GM18511 (cell line): ENCODE measurements at regions not wholly inside any gene's neighbourhood (a gene's known extent, or its start where the extent isn't known, plus 50 kb on each side); places are given as distances from the start of the nearest gene placed in this dataset.

Experiments used
- ATAC-seq: cut with Tn5 transposase; IDR thresholded peaks from one replicate; pipeline ENCODE4 v1.9.1; 2021; ENCODE audit warnings: mild to moderate bottlenecking, moderate library complexity; ENCODE audit not compliant: unreplicated experiment

GRCh38 chr4:23741681-23742191, 148.1 kb downstream of the PPARGC1A start:
- ATAC-seq: no peak

DNA sequence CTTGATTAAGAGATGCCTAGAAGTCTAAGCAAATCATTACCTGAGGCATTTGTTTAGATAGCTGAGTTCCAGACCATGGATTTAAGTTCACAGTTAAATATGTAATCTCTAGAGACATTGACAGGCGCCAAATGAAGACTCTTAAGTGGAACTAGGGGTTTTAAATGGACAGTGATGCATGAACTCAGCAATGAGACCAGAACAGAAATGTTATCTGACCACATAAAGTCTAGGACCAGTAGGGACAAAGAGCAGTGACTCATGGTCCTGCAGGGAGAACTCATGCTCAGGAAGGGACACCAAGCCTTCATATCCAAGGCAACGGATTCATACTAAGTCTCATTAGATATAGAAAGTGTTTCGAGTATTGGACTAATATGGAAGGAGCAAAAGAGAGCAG, 152.3 kb downstream of the PPARGC1A start:
- no peak for ATAC-seq

- ATAC-seq: no peak
Observed at GRCh38 chr4:23736466-23736865, 153.4 kb downstream of the PPARGC1A start.

DNA sequence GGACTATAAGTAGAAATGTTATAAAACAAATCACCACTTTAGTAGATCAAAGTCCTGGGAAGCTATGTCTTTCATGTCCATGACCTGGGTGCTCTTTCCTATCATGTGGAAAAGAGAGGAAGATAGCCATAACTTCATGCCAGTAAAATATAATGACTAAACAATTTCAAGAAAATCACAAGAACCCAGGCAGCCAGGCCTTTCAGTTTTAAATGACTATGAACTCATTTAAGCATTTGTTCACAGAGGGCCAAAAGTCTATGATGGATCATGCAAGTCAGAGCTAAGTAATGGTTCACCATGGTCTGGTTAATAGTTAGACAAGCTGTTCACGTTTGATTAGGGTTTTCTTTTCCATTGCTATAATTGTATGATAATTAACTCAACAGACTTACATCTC, 155.8 kb downstream of the PPARGC1A start:
- no peak for ATAC-seq

- no peak for ATAC-seq
Observed at GRCh38 chr4:23733476-23733875, 156.4 kb downstream of the PPARGC1A start.

GRCh38 chr4:23730998-23731397, 158.8 kb downstream of the PPARGC1A start:
- ATAC-seq: no peak

GRCh38 chr4:23728971-23729370, 160.9 kb downstream of the PPARGC1A start:
- ATAC-seq: no peak

DNA sequence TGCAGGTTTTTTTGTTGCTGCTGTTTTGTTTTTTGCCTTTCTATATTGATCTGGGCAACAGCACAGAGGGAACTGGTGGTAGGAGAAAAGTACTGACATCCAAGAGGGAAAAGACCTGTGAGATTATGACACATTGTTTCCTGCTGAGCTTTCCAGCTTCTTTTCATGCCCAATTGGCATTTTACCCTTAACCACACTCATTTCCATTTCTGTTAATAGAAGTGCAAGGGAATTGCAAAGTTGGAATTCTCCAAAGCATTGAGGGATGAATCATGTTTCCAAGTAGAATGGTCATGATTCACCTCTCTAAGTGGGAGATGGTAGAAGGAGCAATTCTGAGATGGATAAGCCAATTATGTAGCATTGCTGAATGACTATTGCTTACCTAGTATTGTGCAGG, 161.5 kb downstream of the PPARGC1A start:
- no peak for ATAC-seq

DNA sequence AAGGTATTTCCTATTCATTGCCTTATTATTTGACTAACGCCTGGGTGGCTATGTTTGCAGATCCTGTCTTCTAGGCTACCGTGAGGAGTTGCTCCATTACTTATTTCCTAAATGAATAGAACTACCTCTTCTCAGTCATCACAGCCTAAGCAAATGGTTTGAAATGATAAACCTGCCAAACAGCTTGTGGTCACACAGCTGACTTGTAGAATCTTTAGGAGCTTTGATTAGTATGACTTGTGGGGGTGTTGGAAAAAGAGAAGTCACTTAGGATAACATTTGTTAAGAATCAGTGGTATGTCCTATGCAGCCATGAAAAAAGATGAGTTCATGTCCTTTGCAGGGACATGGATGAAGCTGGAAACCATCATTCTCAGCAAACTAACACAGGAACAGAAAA, 169.3 kb downstream of the PPARGC1A start:
- ATAC-seq: no peak

GRCh38 chr4:23718435-23718834, 171.4 kb downstream of the PPARGC1A start:
- ATAC-seq: no peak

- ATAC-seq: no peak
Observed at GRCh38 chr4:23717528-23718248, 172.2 kb downstream of the PPARGC1A start.

GRCh38 chr4:23710298-23710697, 179.5 kb downstream of the PPARGC1A start:
- no peak for ATAC-seq

DNA sequence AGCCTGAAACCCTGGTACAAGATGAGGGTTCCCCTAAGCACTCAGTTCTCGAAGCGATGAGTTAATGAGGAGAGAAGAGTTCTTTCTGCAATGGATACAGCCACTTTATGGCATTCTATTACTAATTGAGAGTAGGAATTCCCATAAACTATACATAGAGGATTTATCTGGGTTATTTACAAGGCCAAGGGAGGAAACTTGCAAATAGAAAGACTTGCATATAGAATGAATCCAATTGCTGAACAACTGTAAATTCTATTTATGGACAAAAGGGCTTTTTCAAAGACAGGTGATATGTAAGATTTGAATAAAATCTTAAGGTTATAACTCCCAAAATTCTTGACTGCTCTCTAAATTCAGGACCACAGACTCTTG, 182.2 kb downstream of the PPARGC1A start:
- no peak for ATAC-seq

DNA sequence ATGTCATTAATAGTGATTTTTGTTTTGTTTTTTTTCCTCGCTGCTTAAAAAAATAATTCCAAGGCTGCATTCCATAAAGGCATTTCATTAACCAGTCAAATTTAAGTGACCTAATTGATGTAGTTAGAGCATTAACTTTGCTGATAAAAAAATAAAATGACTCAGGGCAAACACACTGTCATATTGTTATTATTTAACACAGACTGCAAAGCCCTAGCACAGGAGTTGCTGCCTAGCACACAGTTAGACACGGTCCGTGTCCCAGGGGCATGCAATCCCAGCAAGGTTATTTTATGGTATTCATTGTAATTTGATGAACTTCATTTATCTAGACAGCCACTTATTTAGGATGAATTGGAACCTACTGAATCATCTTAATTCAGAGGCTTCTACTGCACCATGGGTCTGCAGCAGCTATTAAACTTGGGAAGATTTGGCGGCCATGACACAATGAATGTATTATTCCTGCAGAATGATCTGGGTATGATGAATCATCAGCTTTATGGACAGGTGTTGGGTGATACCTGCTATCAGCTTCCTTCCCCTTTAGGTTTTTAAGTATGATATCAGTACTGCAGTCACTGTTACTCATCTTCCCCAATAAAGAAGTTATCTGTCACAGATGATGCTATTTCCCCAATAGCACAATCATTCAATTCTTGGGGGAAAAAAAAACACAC, 182.7 kb downstream of the PPARGC1A start:
- no peak for ATAC-seq

DNA sequence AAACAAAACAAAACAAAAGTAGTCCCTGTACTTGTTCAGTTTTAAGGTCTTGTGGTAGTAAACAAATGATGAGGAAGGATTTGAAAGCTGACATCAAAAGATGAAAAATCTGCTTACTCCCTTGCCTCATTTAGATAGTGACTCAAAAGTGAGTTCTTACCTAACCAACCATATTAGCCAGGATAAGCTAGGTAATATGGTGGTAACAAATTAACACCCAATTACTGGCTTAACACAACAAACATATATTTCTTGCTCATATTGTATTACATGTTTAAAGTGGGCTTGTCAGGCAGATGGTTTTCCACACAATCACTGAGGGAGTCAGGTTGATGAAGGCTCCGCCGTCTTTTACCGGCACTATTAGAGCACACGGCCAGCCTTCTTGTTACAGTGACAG, 189.7 kb downstream of the PPARGC1A start:
- ATAC-seq: no peak

- ATAC-seq: no peak
Observed at GRCh38 chr4:23697722-23698121, 192.1 kb downstream of the PPARGC1A start.

- no peak for ATAC-seq
Observed at GRCh38 chr4:23697001-23697528, 192.8 kb downstream of the PPARGC1A start.

- ATAC-seq: no peak
Observed at GRCh38 chr4:23686169-23686897, 203.5 kb downstream of the PPARGC1A start.

DNA sequence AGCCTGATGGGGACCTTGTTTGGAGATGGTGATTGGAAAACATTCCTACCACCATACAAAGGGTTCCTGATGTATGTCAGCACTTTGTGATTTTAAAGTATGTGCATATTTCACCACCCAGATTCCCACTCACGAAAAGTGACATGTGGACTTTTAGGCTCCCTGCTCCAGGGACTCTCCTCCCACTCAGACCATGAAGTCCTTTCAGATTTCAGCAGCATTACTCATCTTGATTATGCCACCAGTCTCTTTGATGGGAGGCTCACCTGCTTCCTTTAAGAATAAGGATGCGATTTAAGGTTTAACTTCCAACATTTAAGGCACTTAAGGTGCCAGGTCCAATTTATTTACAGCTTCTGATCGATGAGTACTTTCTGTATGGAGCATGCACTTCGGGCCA, 204.4 kb downstream of the PPARGC1A start:
- ATAC-seq: no peak

DNA sequence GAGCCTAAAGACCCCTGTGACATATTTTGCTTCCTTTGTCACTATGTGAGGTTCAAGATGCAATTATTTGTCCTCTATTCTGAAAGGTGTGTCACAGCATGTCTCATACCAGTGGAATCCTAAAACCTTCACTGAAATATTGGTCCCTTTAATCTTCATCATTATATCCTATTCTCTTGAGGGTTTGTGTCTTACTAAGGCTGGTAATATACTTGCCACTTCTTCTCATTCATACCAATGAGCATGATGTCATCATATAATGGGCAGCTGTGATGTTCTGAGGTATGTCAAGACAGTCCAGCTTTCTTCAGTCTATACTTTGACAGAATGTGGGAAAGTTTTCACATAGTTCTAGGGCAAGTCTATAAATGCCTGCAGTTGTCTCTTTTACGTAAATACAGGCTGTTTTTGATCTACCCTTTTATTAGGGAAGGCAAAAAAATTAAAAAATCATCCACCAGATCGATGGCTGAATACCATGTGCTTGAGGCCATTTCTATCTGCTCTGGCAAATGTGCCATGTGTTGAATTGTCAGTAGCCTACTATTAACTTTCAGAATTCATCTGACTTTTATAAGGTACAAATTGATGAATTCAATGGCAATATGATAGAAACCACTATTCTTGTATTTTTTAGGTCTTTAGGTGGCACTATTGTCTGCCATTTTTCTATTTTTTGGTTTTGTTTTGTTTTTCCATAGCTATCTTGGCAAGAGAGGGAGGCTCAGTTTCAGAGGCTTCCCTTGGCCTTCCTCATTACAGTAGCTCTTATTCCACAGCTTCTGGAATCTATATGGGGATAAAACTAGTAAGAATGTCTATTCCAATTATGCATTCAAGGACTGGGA, 209.0 kb downstream of the PPARGC1A start:
- ATAC-seq: no peak

DNA sequence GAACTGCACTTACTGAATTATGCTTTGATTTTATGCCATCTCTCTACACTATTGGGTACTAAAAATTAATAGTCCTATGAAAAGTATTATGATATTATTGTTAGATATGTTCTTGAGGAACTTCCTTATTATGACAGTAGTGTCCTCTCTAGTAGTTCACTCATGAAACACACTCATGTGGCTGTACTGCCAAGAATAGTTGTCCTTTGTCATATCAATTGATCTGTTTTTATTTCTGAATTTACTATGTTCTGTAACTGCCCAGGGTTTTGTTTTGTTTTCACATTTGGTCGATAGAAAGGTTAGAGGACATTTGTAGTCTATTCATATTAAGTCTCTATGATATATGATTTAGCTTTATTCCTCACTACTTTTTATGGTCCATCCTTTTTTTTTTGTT, 215.2 kb downstream of the PPARGC1A start:
- ATAC-seq: no peak
